HG03064 (cell line): ENCODE measurements at regions not wholly inside any gene's neighbourhood (a gene's known extent, or its start where the extent isn't known, plus 50 kb on each side); places are given as distances from the start of the nearest gene placed in this dataset.
"Not testable (repeated sequence)": the region's sequence is repeated elsewhere in the genome, so short reads cannot be mapped to it uniquely, and the experiment has no call there.

Experiments used
- ATAC-seq: cut with Tn5 transposase; IDR thresholded peaks from one replicate; pipeline ENCODE4 v1.9.1; 2021; ENCODE audit warnings: low read depth; ENCODE audit not compliant: unreplicated experiment

DNA sequence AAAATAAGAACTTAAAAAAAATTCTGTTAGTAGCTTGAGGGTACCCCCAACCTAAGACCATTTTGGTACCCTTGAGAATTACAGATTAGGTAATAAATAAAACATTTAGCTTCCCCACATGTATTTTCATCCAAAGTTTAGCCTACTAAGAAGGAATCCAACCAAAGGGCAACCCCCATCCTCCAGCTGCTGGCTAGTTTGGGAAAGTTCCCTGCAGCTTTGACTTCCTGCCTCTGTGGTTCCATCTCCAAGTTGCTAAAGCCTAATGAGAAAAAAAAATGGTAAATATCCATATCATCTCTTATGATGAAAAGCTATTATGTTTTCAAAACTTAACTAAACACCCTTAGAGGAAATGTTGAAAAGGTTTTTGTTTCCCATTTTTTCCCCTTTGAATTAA is 547.2 kb downstream of the ANKRD7 start:
- ATAC-seq: no peak

GRCh38 chr7:118777308-118777707 is 552.8 kb downstream of the ANKRD7 start:
- no peak for ATAC-seq

- ATAC-seq: no peak
Observed at GRCh38 chr7:118792682-118793081, 568.2 kb downstream of the ANKRD7 start.

DNA sequence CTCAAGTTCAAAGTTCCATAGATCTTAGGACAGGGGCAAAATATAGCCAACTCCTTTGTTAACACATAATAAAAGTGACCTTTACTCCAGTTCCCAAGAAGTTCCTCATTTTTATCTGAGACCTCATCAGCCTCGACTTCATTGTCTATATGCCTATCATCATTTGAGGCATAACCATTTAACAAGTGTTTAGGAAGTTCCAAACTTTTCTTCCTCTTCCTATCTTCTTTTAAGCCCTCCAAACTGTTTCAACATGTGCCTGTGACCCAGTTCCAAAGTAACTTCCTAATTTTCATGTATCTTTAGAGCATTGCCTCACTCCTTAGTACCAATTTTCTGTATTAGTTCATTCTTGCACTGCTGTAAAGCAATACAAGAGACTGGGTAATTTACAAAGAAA is 569.1 kb downstream of the ANKRD7 start:
- no peak for ATAC-seq

DNA sequence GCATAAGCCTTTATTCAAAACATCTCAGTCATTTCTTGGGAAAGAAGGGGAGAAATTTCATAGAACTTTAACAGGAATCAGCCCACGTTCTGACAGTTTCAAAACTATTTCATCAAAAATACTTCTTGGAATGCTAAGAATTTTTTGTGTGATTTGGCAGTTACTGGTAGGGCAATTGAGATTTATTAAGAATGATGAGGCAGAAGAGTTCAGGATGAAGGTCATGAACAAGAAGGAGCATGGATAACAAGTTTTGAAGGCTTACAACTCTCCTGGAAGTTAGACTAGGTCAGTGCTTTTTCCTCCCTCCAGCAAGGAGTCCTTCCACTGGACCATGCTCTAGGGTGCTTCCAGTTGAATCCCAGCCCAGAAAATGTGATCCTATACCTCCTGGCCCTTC is 569.9 kb downstream of the ANKRD7 start:
- no peak for ATAC-seq

DNA sequence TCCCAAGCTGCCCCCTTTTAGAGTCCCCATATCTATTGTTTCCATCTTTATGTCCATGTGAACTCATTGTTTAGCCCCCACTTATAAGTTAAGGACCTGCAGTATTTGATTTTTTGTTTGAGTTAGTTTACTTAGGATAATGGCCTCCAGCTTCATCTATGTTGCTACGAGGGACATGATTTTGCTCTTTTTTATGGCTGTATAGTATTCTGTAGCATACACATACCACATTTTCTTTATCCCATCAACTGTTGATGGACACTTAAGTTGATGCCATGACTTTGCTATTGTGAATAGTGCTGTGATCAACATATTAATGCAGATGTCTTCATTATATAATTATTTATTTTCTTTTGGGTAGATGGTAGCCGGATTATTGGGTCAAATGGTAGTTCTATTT is 576.9 kb downstream of the ANKRD7 start:
- ATAC-seq: no peak

- no peak for ATAC-seq
Observed at GRCh38 chr7:118802726-118803125, 578.2 kb downstream of the ANKRD7 start.

DNA sequence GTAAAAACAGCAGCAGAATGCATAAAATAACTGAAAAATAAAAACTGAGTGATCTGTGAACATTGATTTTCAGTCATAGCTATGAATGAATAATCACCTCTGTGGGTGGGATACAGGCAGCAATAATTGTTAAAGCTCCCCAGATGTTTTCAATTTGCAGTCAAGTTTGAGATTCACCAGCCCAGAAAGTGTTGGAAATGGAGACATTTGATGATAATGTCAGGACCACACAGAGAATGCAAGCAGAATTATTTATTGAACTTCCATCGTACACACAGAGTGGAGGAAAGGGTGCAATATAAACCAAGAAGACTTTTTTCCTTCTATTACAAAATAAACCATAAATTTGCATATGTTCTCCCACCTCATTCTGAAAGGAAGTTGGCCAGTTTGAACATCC is 601.7 kb downstream of the ANKRD7 start:
- ATAC-seq: no peak

DNA sequence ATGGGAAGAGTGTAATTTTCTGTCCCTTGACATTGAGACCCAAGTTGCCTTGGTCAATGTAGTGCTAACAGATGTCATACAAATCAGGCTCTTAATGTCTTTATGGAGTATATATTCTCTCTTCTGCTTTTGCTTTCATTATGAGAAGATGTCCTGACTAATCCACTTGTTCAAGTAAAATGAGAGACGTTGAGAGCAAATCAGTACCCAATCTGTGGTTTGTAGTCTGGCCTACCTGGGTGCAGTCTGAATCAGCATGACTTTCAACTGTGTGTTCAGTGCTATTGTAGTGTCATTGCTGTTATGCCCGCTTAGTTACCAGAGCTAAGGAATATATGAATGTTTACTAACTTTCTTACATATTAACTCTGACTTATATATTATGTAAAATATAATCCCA is 612.4 kb downstream of the ANKRD7 start:
- peak; percentile 96 for ATAC-seq

DNA sequence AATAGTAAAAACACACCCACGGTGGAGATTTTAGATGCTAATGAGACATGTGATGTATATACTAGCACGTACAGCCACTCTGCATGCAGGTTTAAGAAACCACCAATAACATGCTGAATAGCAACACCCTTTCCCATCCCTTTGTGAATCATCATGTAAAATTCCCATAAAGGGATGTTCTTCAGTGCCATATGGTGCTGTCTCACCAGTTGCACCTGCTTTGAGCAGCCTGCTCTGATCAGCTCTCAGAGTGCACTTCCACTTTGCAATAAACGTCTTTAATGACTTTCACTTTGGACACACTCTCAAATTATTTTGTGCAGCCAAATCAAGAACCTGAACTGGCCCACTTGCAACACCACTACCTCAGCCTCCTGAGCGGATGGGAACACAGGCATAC is 615.0 kb downstream of the ANKRD7 start:
- no peak for ATAC-seq

DNA sequence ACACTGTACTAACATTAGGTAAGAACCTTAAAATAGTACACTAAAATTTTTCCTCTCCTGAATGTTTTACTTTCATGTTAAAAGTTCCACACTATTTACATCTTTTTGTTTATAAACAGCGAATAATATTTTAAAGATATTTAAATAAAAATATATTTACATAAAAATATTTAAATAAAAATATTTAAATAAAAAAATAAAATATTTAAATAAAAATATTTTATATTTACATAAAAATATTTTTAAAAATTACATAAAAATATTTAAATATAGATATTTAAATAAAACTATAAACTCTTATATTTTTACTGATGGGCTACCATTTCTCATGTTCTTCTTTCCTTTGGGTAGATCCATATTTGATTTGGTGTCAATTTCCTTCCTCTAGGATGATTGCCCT is 619.0 kb downstream of the ANKRD7 start:
- ATAC-seq: no peak

GRCh38 chr7:118844748-118845147 is 620.2 kb downstream of the ANKRD7 start:
- ATAC-seq: no peak

DNA sequence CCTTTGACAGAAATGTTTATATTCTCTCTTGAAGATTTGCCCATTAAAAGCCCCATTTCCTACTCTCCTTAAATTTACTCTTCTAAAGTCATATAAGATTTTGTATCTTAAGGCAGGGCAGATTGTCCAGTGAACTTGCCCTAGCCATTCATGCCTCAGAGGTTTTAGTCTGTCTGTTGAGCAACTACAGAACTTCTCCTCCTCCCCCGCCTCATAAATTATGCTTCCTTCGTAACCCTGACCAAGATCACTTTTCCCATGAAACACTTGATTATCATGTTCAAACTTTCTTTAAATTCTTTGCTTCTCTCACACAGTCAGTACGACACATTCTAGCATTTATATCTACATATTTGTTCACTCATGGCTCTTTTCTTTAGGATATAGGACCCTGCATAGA is 621.3 kb downstream of the ANKRD7 start:
- ATAC-seq: no peak

DNA sequence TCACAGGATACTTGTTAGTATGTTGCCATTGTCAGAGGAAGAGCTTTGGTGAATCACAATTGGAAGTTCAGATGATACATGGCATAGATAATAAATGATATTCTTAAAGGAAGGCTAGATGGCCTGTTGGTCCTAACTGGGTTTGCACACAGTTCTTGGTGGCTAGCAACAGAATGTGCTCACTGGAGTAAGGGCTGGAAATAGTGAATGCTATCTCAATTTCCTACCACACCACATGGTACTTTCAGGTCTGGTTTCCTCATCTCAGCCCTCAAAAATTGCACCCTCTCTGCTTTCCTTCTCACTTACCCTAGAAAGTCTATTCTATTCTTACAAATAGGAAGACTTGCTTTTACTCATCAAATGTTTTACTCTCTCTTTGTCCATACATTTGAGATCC is 622.5 kb downstream of the ANKRD7 start:
- ATAC-seq: no peak

- ATAC-seq: no peak
Observed at GRCh38 chr7:118855290-118855689, 630.8 kb downstream of the ANKRD7 start.

- ATAC-seq: no peak
Observed at GRCh38 chr7:118858651-118859149, 634.2 kb downstream of the ANKRD7 start.

DNA sequence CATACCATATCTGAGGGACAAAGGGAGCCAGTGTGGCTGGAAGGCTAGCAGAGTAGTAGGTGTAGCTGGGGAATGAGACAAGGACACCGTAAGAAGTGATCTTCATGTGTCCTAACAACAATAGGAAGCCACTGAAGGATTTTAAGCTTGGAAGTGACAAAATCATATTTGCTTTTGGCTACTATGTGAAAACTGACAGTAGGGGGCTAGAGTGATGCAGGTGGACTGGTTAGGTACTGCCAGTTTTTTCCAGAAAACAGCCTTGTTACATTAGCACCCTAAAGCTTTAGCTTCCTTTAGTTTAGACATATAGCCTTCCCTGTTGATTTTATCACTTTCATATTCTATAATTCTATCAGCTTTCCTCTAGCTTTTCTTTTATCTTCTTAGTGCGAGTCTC is 637.1 kb downstream of the ANKRD7 start:
- no peak for ATAC-seq

GRCh38 chr7:118862740-118863139 is 638.2 kb downstream of the ANKRD7 start:
- ATAC-seq: no peak

- ATAC-seq: no peak
Observed at GRCh38 chr7:118863966-118864365, 639.5 kb downstream of the ANKRD7 start.

GRCh38 chr7:118867860-118868259 is 643.4 kb downstream of the ANKRD7 start:
- ATAC-seq: no peak

GRCh38 chr7:118869141-118869540 is 644.6 kb downstream of the ANKRD7 start:
- not testable (repeated sequence) for ATAC-seq

DNA sequence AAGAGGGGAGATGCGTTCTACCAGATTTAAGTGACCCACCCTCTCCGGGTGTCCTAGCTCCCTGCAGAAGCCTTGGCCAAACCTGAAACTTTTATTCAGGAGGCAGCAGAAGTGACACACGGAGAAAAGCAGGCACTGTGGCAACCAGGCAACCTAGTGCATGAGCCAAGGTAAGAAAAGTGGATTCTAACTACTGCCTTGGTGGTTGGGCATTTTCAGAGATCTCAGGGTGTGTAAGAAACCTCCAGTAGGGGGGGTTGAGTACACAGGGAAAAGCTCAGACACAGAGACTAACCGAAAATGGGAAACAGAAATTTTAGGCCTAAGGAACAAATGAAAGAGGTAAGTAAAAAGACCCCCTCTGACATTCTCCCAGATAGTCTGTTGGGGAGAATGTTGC is 645.7 kb downstream of the ANKRD7 start:
- no peak for ATAC-seq

- no peak for ATAC-seq
Observed at GRCh38 chr7:118872568-118872967, 648.1 kb downstream of the ANKRD7 start.
